Kidney epithelial cell (primary cell): ENCODE measurements at regions not wholly inside any gene's neighbourhood (a gene's known extent, or its start where the extent isn't known, plus 50 kb on each side); places are given as distances from the start of the nearest gene placed in this dataset.

Source experiments
- DNase-seq: peaks from one replicate; pipeline ENCODE4 v3.0.0-alpha.2; 2010; ENCODE audit warnings: low read depth
- H3K27me3 ChIP-seq: 2 replicates; pipeline ENCODE4 v1.6.0; 2011; ENCODE audit warnings: low read length; ENCODE audit not compliant: control insufficient read depth, insufficient read depth
- H3K36me3 ChIP-seq: 2 replicates; pipeline ENCODE4 v1.5.1; 2011; ENCODE audit warnings: low read length; ENCODE audit not compliant: control insufficient read depth, insufficient read depth
- H3K4me3 ChIP-seq: 2 replicates; pipeline ENCODE4 v1.5.1; 2011; ENCODE audit warnings: low read depth, mild to moderate bottlenecking, control low read depth, low read length
- CTCF ChIP-seq: IDR thresholded peaks from 2 replicates; pipeline ENCODE4 v1.5.1; 2011; ENCODE audit warnings: mild to moderate bottlenecking, moderate library complexity, low read length, control low read depth, inconsistent platforms; ENCODE audit not compliant: insufficient read depth, poor library complexity, severe bottlenecking

- no peak for DNase-seq
- Histone ChIP-seq H3K4me3 (no peak overlapping the region), H3K27me3 (no peaks in the 10 kb centered on the region), H3K36me3 (no peaks in the 10 kb centered on the region)
- TF ChIP-seq CTCF = no peak
These were observed 535.8 kb upstream of the SGCG start for GRCh38 chr13:22644941-22645340.

GRCh38 chr13:22647156-22647850 is 533.5 kb upstream of the SGCG start:
- no peak for TF ChIP-seq CTCF
- no peak for DNase-seq

GRCh38 chr13:22648320-22648801 is 532.4 kb upstream of the SGCG start:
- H3K27me3 ChIP-seq = no peaks in the 10 kb centered on the region
- no peak for DNase-seq
- no peak overlapping the region for H3K4me3 ChIP-seq
- no peaks in the 10 kb centered on the region for H3K36me3 ChIP-seq
- no peak for TF ChIP-seq CTCF

More at GRCh38 chr13:22647156-22647850, 533.5 kb upstream of the SGCG start:
- no peaks in the 10 kb centered on the region for H3K36me3 ChIP-seq
- no peak overlapping the region for H3K4me3 ChIP-seq
- no peaks in the 10 kb centered on the region for H3K27me3 ChIP-seq

GRCh38 chr13:22652796-22653195 is 528.0 kb upstream of the SGCG start:
- Histone ChIP-seq H3K36me3 (no peaks in the 10 kb centered on the region), H3K4me3 (no peak overlapping the region), H3K27me3 (no peaks in the 10 kb centered on the region)
- no peak for TF ChIP-seq CTCF
- DNase-seq = no peak

- DNase-seq = no peak
- no peak for TF ChIP-seq CTCF
- no peak overlapping the region for H3K4me3 ChIP-seq
- no peaks in the 10 kb centered on the region for H3K36me3 ChIP-seq
- no peaks in the 10 kb centered on the region for H3K27me3 ChIP-seq
These were observed 526.9 kb upstream of the SGCG start for GRCh38 chr13:22653866-22654265.
